ENCODE measurements at regions not wholly inside any gene's neighbourhood (a gene's known extent, or its start where the extent isn't known, plus 50 kb on each side); places are given as distances from the start of the nearest gene placed in this dataset.

- TF ChIP-seq ZNF609 (CRISPR knock-in tag; IDR thresholded peaks at IDR 0.05; ENCODE audit: borderline replicate concordance) (no peak), ZNF574 (CRISPR knock-in tag; IDR thresholded peaks at IDR 0.05) (no peak), ZNF724P (CRISPR knock-in tag; IDR thresholded peaks at IDR 0.05; ENCODE audit: borderline replicate concordance) (no peak), MEF2D (CRISPR knock-in tag; IDR thresholded peaks at IDR 0.05) (no peak), ZFP37 (CRISPR knock-in tag; IDR thresholded peaks at IDR 0.05; ENCODE audit: borderline replicate concordance) (no peak), ZSCAN20 (CRISPR knock-in tag; IDR thresholded peaks at IDR 0.05; ENCODE audit: borderline replicate concordance) (no peak), SP2 (CRISPR knock-in tag; IDR thresholded peaks at IDR 0.05) (no peak), SIX4 (CRISPR knock-in tag; IDR thresholded peaks at IDR 0.05) (no peak), AKAP8 (CRISPR knock-in tag; IDR thresholded peaks at IDR 0.05) (no peak), ARNTL (CRISPR knock-in tag; IDR thresholded peaks at IDR 0.05) (no peak), JUND (CRISPR knock-in tag; IDR thresholded peaks at IDR 0.05) (no peak), SNRNP70 (IDR thresholded peaks at IDR 0.05; ENCODE audit: low read depth, low read length) (no peak)
These were observed 131.5 kb upstream of the RPL34 start (continued) for GRCh38 chr4:108488865-108489264.
